IMR-90 (cell line): ENCODE measurements at regions not wholly inside any gene's neighbourhood (a gene's known extent, or its start where the extent isn't known, plus 50 kb on each side); places are given as distances from the start of the nearest gene placed in this dataset.

Experiments
- ATAC-seq: fragments of 200-7000 bp; cut with Tn5 transposase; 2 replicates; pipeline ENCODE4 v1.9.1; 2020; ENCODE audit warnings: low read depth, mild to moderate bottlenecking, moderate library complexity
- BruUV-seq: library from RNA; stranded (reverse); fragments of 400-500 nt; replicated peaks from 2 replicates; lab custom pipeline; 2021; lab: Mats Ljungman, UMichigan
- CTCF ChIA-PET: fragments of 300-600 bp; formaldehyde crosslinking; extraction: SDS; loops from one replicate; lab custom pipeline; 2021; ENCODE audit warnings: antibody characterized with exemption; lab: Yijun Ruan, JAX
- POLR2A ChIA-PET: fragments of 300-600 bp; sonication (Branson Sonifier 250); formaldehyde crosslinking; loops from one replicate; lab custom pipeline; 2022; ENCODE audit warnings: antibody characterized with exemption; ENCODE audit not compliant: unreplicated experiment; lab: Charles Lee
- DNase-seq: peaks from one replicate; pipeline ENCODE4 v3.0.0; 2013
- H2AFZ ChIP-seq: replicated peaks from 2 replicates; pipeline ENCODE3; 2013; ENCODE audit warnings: low read length, mild to moderate bottlenecking; ENCODE audit not compliant: poor library complexity
- H2AK5ac ChIP-seq: 2 replicates; pipeline ENCODE4 v1.6.1; 2013; ENCODE audit warnings: low read depth, low read length, inconsistent platforms
- H2AK9ac ChIP-seq: replicated peaks from 2 replicates; pipeline ENCODE3; 2013; ENCODE audit warnings: mild to moderate bottlenecking, low read depth, low read length, moderate library complexity; ENCODE audit not compliant: poor library complexity
- H2BK120ac ChIP-seq: 2 replicates; pipeline ENCODE4 v1.6.1; 2013; ENCODE audit warnings: low read depth, low read length, inconsistent platforms
- H2BK15ac ChIP-seq: 3 replicates; pipeline ENCODE4 v1.6.1; 2013; ENCODE audit warnings: low read depth, low read length, inconsistent platforms
- H2BK20ac ChIP-seq: 2 replicates; pipeline ENCODE4 v1.6.1; 2013; ENCODE audit warnings: low read depth, mild to moderate bottlenecking, inconsistent platforms, low read length, moderate library complexity
- H2BK5ac ChIP-seq: 2 replicates; pipeline ENCODE4 v1.6.1; 2013; ENCODE audit warnings: mild to moderate bottlenecking, low read depth, low read length, inconsistent platforms; ENCODE audit not compliant: poor library complexity, severe bottlenecking
- H3K14ac ChIP-seq: replicated peaks from 2 replicates; pipeline ENCODE4 v1.6.1; 2013; ENCODE audit warnings: low read depth, low read length, inconsistent platforms
- H3K18ac ChIP-seq: 2 replicates; pipeline ENCODE4 v1.6.1; 2013; ENCODE audit warnings: low read depth, low read length, control low read depth
- H3K23ac ChIP-seq: 2 replicates; pipeline ENCODE4 v1.6.1; 2013; ENCODE audit warnings: low read depth, low read length, inconsistent platforms
- H3K27ac ChIP-seq: 2 replicates; pipeline ENCODE4 v1.5.1; 2013; ENCODE audit warnings: mild to moderate bottlenecking, control low read depth, low read length; ENCODE audit not compliant: insufficient read depth
- H3K27me3 ChIP-seq: 2 replicates; pipeline ENCODE4 v1.6.1; 2013; ENCODE audit warnings: low read length; ENCODE audit not compliant: control insufficient read depth, insufficient read depth
- H3K36me3 ChIP-seq: 2 replicates; pipeline ENCODE4 v1.6.1; 2013; ENCODE audit warnings: low read length, mixed read lengths; ENCODE audit not compliant: control insufficient read depth, insufficient read depth
- H3K4ac ChIP-seq: 2 replicates; pipeline ENCODE4 v1.6.1; 2013; ENCODE audit warnings: low read depth, low read length, inconsistent platforms
- H3K4me1 ChIP-seq: 2 replicates; pipeline ENCODE4 v1.6.1; 2013; ENCODE audit warnings: low read length, mixed read lengths; ENCODE audit not compliant: control insufficient read depth, insufficient read depth
- H3K4me2 ChIP-seq: 2 replicates; pipeline ENCODE4 v1.6.1; 2013; ENCODE audit warnings: low read depth, mild to moderate bottlenecking, control low read depth, low read length, moderate library complexity
- H3K4me3 ChIP-seq: 2 replicates; pipeline ENCODE4 v1.5.1; 2013; ENCODE audit warnings: low read depth, mild to moderate bottlenecking, control low read depth, low read length, moderate library complexity; ENCODE audit not compliant: insufficient read depth
- H3K56ac ChIP-seq: 2 replicates; pipeline ENCODE4 v1.6.1; 2013; ENCODE audit warnings: low read length, inconsistent platforms; ENCODE audit not compliant: insufficient read depth; ENCODE audit errors: extremely low read depth
- H3K79me1 ChIP-seq, 2 experiments: 2 replicates each; pipeline ENCODE4 v1.6.1; 2013; ENCODE audit warnings: low read length in 2 of 2, inconsistent platforms in 1 of 2, low read depth in 1 of 2
- H3K9ac ChIP-seq: 2 replicates; pipeline ENCODE4 v1.6.1; 2013; ENCODE audit warnings: low read depth, low read length, control low read depth
- H3K9me1 ChIP-seq: 2 replicates; pipeline ENCODE4 v1.6.1; 2013; ENCODE audit warnings: low read length, inconsistent platforms; ENCODE audit not compliant: insufficient read depth
- H3K9me3 ChIP-seq: 2 replicates; pipeline ENCODE4 v1.6.1; 2013; ENCODE audit warnings: low read length; ENCODE audit not compliant: control insufficient read depth, insufficient read depth
- H4K20me1 ChIP-seq: 2 replicates; pipeline ENCODE4 v1.6.1; 2013; ENCODE audit warnings: low read length, inconsistent platforms; ENCODE audit not compliant: insufficient read depth
- H4K5ac ChIP-seq: 2 replicates; pipeline ENCODE4 v1.6.1; 2013; ENCODE audit warnings: mild to moderate bottlenecking, low read depth, low read length, control low read depth
- H4K8ac ChIP-seq, 2 experiments: 2 replicates each; pipeline ENCODE4 v1.6.1; 2013; ENCODE audit warnings: low read depth in 2 of 2, low read length in 2 of 2, control low read depth in 1 of 2, inconsistent platforms in 1 of 2
- H4K91ac ChIP-seq: 2 replicates; pipeline ENCODE4 v1.6.1; 2013; ENCODE audit warnings: low read depth, low read length, inconsistent platforms; ENCODE audit not compliant: insufficient read depth
- CEBPB ChIP-seq: IDR thresholded peaks from 2 replicates; pipeline ENCODE4 v1.6.1; 2012; ENCODE audit warnings: low read depth, low read length, improper control_type of control experiment
- ELK1 ChIP-seq: fragments of 150-350 bp; IDR thresholded peaks from 2 replicates; pipeline ENCODE4 v1.6.1; 2016; ENCODE audit warnings: low read depth, mild to moderate bottlenecking, low read length, moderate library complexity, borderline replicate concordance
- MAFK ChIP-seq: IDR thresholded peaks from 2 replicates; pipeline ENCODE4 v1.6.1; 2012; ENCODE audit warnings: low read depth, low read length, improper control_type of control experiment
- MAZ ChIP-seq: IDR thresholded peaks from 2 replicates; pipeline ENCODE4 v1.6.1; 2012; ENCODE audit warnings: low read depth, mild to moderate bottlenecking, low read length, improper control_type of control experiment, moderate library complexity, borderline replicate concordance
- MXI1 ChIP-seq: IDR thresholded peaks from 2 replicates; pipeline ENCODE4 v1.6.1; 2012; ENCODE audit warnings: low read depth, mild to moderate bottlenecking, low read length, moderate library complexity, borderline replicate concordance
- NFE2L2 ChIP-seq: fragments of 150-350 bp; IDR thresholded peaks from 2 replicates; pipeline ENCODE4 v1.6.1; 2016; ENCODE audit warnings: low read depth, mild to moderate bottlenecking, low read length
- POLR2A ChIP-seq: IDR thresholded peaks from 2 replicates; pipeline ENCODE4 v1.6.1; 2012; ENCODE audit warnings: mild to moderate bottlenecking, low read depth, low read length
- RAD21 ChIP-seq: IDR thresholded peaks from 2 replicates; pipeline ENCODE4 v1.6.1; 2012; ENCODE audit warnings: low read length, improper control_type of control experiment
- USF2 ChIP-seq: fragments of 150-350 bp; IDR thresholded peaks from 2 replicates; pipeline ENCODE4 v1.6.1; 2017; ENCODE audit warnings: mild to moderate bottlenecking, antibody characterized with exemption, low read length, low read depth
- WGBS, 2 experiments: methylation state at CpG; one replicate each; pipeline versions ENCODE4 v1.1.5 to v1.1.7; 2013; ENCODE audit warnings: missing lambda C conversion rate in 2 of 2; ENCODE audit not compliant: insufficient read length in 1 of 2; ENCODE audit errors: extremely low coverage in 2 of 2; 5-methylcytosine and 5-hydroxymethylcytosine counted together
- dilution Hi-C: fragments of 300-500 bp; cut with HindIII; formaldehyde crosslinking; loops from one replicate; pipeline ENCODE4 v1.14.3; 2018; ENCODE audit warnings: low sequenced_read_pairs; ENCODE audit not compliant: unreplicated experiment
- in situ Hi-C: fragments of 300-500 bp; cut with MboI; formaldehyde crosslinking; loops from 3 replicates; pipeline ENCODE4 v1.14.3; 2019; ENCODE audit warnings: low sequenced_read_pairs, inconsistent platforms, mixed read lengths
- intact Hi-C: fragments of 100-400 bp; cut with micrococcal nuclease; formaldehyde crosslinking; loops from 2 replicates; pipeline ENCODE4 v1.10.0; 2022

- Histone ChIP-seq H3K4me3 (no peak overlapping the region), H2AK5ac (no peak overlapping the region), H2AK9ac (no peak overlapping the region), H3K18ac (no peak overlapping the region), H3K4me2 (no peak overlapping the region), H4K20me1 (no peaks in the 10 kb centered on the region), H3K36me3 (no peaks in the 10 kb centered on the region), H3K9me1 (no peaks in the 10 kb centered on the region), H2AFZ (no peak overlapping the region), H3K56ac (no peak overlapping the region), H3K4me1 (no peaks in the 10 kb centered on the region), H3K23ac (no peak overlapping the region), H3K27ac (no peak overlapping the region), H2BK20ac (no peak overlapping the region), H4K5ac (no peak overlapping the region), H3K9me3 (peaks cover 7% of the 10 kb centered on the region), H3K9ac (no peak overlapping the region), H3K4ac (no peak overlapping the region), H2BK15ac (no peak overlapping the region), H3K14ac (no peak overlapping the region), H3K27me3 (no peaks in the 10 kb centered on the region), H2BK5ac (no peak overlapping the region), H3K79me1 (no peaks in the 10 kb centered on the region), H4K8ac (no peak overlapping the region), H4K91ac (no peak overlapping the region), H2BK120ac (no peak overlapping the region)
- POLR2A ChIA-PET, result no interaction called here
- ATAC-seq (no peak), DNase-seq (no peak)
- intact Hi-C loops, result no loop called here
- dilution Hi-C loops, result no loop called here
- CTCF ChIA-PET, result no interaction called here
- in situ Hi-C loops, result no loop called here
- TF ChIP-seq POLR2A, result no peak
- no peak for TF ChIP-seq MXI1
- no peak for TF ChIP-seq NFE2L2
- TF ChIP-seq MAFK, result no peak
- no peak for TF ChIP-seq MAZ
- no peak for TF ChIP-seq ELK1
- no peak for TF ChIP-seq CEBPB
- no peak for TF ChIP-seq RAD21
- no peak for TF ChIP-seq USF2
- no CpG with 5 or more reads among the region's 1 CpG for WGBS, 2 experiments
- no TSS peak for BruUV-seq
These were observed 261.0 kb upstream of the GRIN3A start for GRCh38 chr9:101999441-101999840.
